LoVo (cell line): ENCODE measurements at regions not wholly inside any gene's neighbourhood (a gene's known extent, or its start where the extent isn't known, plus 50 kb on each side); places are given as distances from the start of the nearest gene placed in this dataset.

Source experiments
- DNase-seq: peaks from one replicate; pipeline ENCODE4 v3.0.0-alpha.2; 2016; ENCODE audit warnings: low spot score

- DNase-seq: no peak
Observed at GRCh38 chr22:48881326-48881980, 946.2 kb downstream of the BRD1 start.

DNA sequence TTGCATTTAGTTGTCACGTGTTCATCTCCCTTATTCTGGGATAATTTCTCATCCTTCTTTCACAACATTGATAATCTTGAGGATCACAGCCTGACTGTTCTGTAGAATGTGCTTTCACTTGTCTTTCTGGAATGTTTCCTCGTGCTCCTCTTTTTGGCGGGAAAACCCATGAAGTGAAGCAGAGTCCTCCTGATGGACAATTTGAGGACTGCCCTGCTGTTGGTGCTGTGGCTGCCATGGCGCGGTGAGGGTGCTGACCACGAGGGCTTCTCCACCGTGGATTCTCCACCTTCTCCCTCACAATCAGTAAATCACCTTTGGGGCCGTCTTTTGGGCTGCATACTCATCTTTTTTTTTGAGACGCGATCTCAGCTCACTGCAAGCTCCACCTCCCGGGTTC is 946.9 kb downstream of the BRD1 start:
- DNase-seq: no peak

GRCh38 chr22:48876951-48877350 is 950.7 kb downstream of the BRD1 start:
- DNase-seq: no peak

GRCh38 chr22:48874956-48875355 is 952.7 kb downstream of the BRD1 start:
- no peak for DNase-seq

DNA sequence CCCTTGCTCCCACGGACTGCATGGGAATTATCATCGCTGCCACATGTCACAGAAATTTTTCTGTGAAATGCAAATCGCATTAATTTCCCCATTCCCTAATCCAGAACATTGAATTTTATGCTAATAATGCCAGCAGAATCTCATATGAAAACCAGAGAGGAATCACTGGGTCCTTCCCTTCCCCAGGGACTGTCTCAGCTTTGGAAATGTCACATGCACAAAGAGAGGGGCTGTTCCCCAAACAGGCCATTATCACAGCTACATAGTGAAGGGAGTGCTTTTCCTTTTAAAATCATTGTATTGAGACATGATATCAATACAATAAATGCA is 954.5 kb downstream of the BRD1 start:
- no peak for DNase-seq

DNA sequence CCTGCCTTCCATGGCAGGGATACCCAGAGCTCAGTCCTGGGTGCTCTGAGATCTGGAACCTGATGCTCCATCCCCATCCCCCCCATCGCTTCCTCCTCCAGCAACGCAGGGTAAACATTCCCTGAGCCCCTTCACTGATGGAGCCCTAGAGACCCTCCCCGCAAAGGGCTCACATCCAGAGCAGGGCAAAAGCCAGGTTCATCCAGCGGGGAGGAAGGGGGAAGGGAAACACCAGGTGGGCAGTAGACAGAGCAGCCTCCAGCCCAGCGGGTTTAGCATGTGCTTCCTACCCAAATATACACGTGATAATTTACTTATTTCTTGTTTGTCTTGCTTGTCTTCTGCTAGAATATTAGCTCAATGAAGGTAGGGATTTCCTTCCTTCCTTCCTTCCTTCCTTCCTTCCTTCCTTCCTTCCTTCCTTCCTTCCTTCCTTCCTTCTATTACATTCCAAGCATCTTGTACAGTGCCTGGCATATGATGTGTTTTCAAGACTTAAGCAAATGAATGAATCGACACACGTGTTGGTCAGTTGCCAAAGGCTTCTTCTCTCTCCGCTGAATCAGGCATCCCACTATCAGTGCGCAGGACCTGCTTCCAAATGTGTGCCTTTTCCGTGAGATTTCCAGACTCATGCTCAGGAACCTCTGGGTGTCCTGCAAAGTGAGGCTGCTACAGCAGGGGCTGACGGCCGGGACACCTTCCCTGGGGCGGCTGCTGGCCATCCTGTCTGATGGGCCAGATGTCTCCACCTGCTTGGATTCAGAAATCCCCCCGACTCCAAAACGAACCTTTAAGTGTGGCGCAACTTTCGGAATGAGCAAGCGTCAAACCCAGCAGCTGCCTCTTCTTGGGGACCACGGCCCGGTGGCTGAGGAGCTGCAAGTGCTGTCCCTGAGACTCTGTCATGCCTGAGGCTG is 955.1 kb downstream of the BRD1 start:
- DNase-seq: no peak

- DNase-seq: no peak
Observed at GRCh38 chr22:48871176-48871840, 956.4 kb downstream of the BRD1 start.

DNA sequence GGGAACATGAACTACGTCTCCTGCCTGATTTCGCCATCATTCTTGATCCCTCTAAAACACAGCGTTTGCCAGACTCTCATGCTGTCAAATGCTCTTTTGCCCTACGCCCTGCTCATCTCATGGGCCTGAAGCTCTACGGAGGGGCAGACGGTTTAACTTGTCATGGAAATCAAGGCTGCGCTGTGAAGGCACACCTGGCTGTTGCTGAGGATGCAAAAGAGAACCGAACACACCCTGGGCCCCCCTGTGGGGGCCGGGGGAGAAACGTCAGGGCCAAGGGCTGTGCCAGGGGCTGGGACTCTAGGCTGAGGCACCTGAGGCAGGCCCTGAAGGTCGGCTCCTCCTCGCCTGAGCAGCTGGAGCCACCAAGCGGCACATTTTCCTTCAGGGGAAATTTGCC is 957.2 kb downstream of the BRD1 start:
- no peak for DNase-seq

DNA sequence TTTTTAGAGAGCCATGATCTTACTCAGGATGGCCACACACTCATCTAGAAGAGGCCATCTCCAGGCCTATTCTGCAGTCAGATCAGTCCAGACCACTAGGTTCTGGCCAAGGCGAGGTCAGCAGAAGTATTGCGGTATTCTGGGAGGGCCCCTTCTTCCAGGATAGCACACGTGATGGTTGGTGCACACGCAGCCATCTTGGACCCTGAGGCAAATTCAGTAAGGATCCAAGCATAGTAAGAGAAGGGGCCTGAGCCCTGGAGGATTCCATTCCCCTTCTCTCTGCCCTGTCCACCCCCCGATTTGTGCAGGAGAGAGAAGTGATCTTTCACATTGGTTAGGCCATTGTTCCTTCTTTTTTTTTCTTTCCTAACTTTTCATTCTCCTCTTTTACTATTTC is 957.9 kb downstream of the BRD1 start:
- no peak for DNase-seq

DNA sequence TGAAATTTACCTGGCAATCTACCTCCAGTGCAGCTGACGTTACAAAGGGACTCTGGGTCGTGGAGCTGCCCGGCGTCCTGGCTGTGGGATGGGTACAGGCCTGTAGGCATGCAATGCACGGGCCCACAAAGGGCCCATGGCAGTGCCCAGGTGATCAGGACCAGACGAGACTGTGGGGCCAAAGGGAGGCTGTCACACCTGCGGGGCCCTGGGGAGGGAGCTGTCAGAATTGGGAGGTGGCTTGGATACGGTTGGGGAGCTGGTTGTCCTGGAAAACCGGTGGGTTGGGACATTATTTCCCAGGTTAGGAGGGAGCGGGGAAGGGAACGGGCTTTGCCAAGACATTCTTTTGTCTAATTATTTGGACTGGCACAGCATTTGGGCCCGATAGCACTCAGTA is 958.5 kb downstream of the BRD1 start:
- DNase-seq: no peak

- no peak for DNase-seq
Observed at GRCh38 chr22:48868554-48868953, 959.1 kb downstream of the BRD1 start.

GRCh38 chr22:48867891-48868290 is 959.8 kb downstream of the BRD1 start:
- DNase-seq: no peak

DNA sequence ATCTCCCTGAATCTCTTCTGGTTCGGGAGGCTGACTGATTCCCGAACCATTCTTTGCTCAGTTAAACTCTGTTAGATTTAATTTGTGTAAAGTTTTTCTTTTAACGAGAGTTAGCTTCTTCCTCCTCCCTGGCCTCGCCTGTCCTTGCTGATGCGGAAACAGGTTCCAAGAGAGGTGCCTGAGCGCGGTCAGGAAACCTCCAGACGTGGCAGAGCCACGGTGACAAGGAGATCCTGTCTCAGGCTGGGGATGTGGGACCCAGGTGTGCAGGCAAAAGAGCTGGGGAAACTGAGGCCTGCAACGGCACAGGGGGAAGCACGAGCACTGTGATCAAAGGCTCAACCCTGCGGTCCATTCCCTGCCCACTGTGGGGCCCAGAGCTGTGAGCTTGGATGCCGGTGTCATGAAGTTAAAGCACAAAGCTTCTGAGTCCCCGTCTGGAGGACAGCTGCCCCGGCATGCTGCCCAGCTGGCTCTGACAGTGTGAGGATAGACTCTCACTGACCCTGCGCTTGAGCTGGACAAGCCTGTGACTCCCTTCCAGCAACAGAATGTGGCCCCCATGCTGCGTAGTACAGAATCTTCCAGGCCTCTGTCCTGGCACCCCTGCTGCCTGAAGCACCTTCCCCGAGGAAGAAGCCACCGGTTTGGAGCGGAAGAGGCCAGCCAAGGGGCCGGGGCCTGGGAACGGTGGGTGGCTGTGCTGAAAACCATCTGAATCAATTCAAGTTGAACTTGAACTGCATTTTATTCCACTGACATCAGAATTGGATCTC is 960.6 kb downstream of the BRD1 start:
- DNase-seq: no peak

- DNase-seq: no peak
Observed at GRCh38 chr22:48864748-48865147, 962.9 kb downstream of the BRD1 start.

- no peak for DNase-seq
Observed at GRCh38 chr22:48863965-48864528, 963.6 kb downstream of the BRD1 start.

DNA sequence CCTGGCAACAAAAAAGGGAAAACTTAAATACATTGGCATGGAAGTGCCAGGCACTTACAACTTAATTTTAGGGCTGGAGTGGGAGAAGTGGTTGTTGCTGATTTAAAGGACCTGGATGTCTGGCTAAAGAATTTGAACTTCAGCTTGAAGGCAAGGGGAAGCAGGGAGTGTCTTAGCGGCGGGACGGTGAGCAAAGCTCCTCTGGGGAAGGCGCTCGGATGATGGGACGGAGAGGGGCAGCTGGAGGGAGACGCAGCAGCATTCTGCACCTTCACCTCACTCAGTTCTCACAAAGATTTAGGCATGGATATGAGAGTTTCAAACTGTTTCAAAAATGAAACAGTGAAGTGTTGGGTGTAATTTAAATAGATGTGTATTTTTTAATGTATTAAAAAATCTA is 967.1 kb downstream of the BRD1 start:
- no peak for DNase-seq

DNA sequence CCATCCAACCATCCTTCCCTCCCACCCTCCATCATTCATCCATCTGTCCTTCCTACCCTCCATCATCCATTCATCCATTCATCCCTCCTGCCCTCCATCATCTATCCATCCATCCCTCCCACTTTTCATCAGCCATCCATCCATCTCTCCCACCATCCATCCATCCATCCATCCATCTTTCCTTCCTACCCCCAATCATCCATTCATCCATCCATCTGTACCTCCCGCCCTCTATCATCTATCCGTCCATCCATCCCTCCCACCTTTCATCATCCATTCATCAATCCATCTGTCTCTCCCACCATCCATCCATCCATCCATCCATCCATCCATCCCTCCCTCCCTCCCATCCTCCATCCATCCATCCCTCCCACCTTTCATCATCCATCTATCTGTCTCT is 968.8 kb downstream of the BRD1 start:
- no peak for DNase-seq

- no peak for DNase-seq
Observed at GRCh38 chr22:48858121-48858520, 969.6 kb downstream of the BRD1 start.

GRCh38 chr22:48857202-48857805 is 970.4 kb downstream of the BRD1 start:
- no peak for DNase-seq

- DNase-seq: no peak
Observed at GRCh38 chr22:48856308-48856615, 971.4 kb downstream of the BRD1 start.

- DNase-seq: no peak
Observed at GRCh38 chr22:48855593-48856307, 971.9 kb downstream of the BRD1 start.
